K562 (cell line): ENCODE measurements at regions not wholly inside any gene's neighbourhood (a gene's known extent, or its start where the extent isn't known, plus 50 kb on each side); places are given as distances from the start of the nearest gene placed in this dataset.

Experiments used
- ATAC-seq: fragments of 200-7000 bp; cut with Tn5 transposase; 3 replicates; pipeline ENCODE4 v1.9.1; 2020; ENCODE audit warnings: moderate library complexity
- BruUV-seq: library from RNA; stranded (reverse); fragments of 400-500 nt; replicated peaks from 2 replicates; lab custom pipeline; 2021; lab: Mats Ljungman, UMichigan
- CTCF ChIA-PET: fragments of 300-600 bp; formaldehyde crosslinking; extraction: SDS; loops from one replicate; lab custom pipeline; 2021; ENCODE audit warnings: low intra/inter-chr PET ratio; lab: Yijun Ruan, JAX
- POLR2A ChIA-PET: fragments of 300-600, 350-650 bp; sonication (Branson Sonifier 250); formaldehyde crosslinking; extraction: SDS; loops from one replicate; lab custom pipeline; 2021; ENCODE audit warnings: antibody characterized with exemption, inconsistent platforms; lab: Yijun Ruan, JAX
- DNase-seq, 4 experiments: peaks; one replicate each; pipeline versions ENCODE4 v3.0.0 to v3.0.0-alpha.2; 2011 to 2018; ENCODE audit warnings: low spot score in 3 of 4, mixed read lengths in 3 of 4; ENCODE audit errors: extremely low read depth in 1 of 4
- FAIRE-seq: peaks from 2 replicates; lab custom pipeline; 2011; peaks lifted over from hg19 to GRCh38; lab: Jason Lieb, UNC
- H2AFZ ChIP-seq: 2 replicates; pipeline ENCODE4 v1.6.0; 2011; ENCODE audit warnings: low read depth, low read length, control low read depth, inconsistent platforms
- H3K27ac ChIP-seq: fragments of 200-600 bp; 3 replicates; pipeline ENCODE4 v1.8.0; 2011; ENCODE audit warnings: low read depth, mild to moderate bottlenecking, control low read depth, inconsistent platforms, low read length, moderate library complexity, mixed read lengths; ENCODE audit errors: extremely low read depth
- H3K27me3 ChIP-seq, 2 experiments: fragments of 300-600 bp in 1 of 2; 2 replicates in 1 of 2; 3 replicates in 1 of 2; pipeline versions ENCODE4 v1.6.0 to v1.8.0; 2011; ENCODE audit warnings: inconsistent platforms in 2 of 2, low read length in 2 of 2, mild to moderate bottlenecking in 1 of 2, mixed read lengths in 1 of 2, moderate library complexity in 1 of 2; ENCODE audit not compliant: control insufficient read depth in 2 of 2, insufficient read depth in 2 of 2
- H3K36me3 ChIP-seq: fragments of 300-600 bp; 3 replicates; pipeline ENCODE4 v1.8.0; 2011; ENCODE audit warnings: mild to moderate bottlenecking, low read length, inconsistent platforms; ENCODE audit not compliant: control insufficient read depth, insufficient read depth
- H3K4me1 ChIP-seq, 2 experiments: fragments of 200-600 bp in 1 of 2; replicated peaks in 1 of 2; 2 replicates in 1 of 2; 3 replicates in 1 of 2; pipeline versions ENCODE4 v1.5.1 to v1.8.0; 2011; ENCODE audit warnings: inconsistent platforms in 2 of 2, low read length in 2 of 2, mild to moderate bottlenecking in 1 of 2, mixed read lengths in 1 of 2, moderate library complexity in 1 of 2; ENCODE audit not compliant: control insufficient read depth in 2 of 2, insufficient read depth in 2 of 2
- H3K4me2 ChIP-seq: 2 replicates; pipeline ENCODE4 v1.6.1; 2011; ENCODE audit warnings: low read length, control low read depth, inconsistent platforms, mixed read lengths; ENCODE audit not compliant: insufficient read depth
- H3K4me3 ChIP-seq: fragments of 200-600 bp; sonication (generic), shearing (Covaris generic); 2 replicates; pipeline ENCODE4 v1.5.1; 2016; ENCODE audit warnings: control low read depth, inconsistent platforms
- H3K79me2 ChIP-seq: fragments of 200-600 bp; 3 replicates; pipeline ENCODE4 v1.8.0; 2011; ENCODE audit warnings: low read length, inconsistent platforms; ENCODE audit not compliant: control insufficient read depth, insufficient read depth
- H3K9ac ChIP-seq, 2 experiments: 2 replicates each; pipeline versions ENCODE4 v1.6.0 to v1.6.1; 2011; ENCODE audit warnings: low read depth in 2 of 2, low read length in 2 of 2, control low read depth in 1 of 2, inconsistent platforms in 1 of 2, mild to moderate bottlenecking in 1 of 2, mixed read lengths in 1 of 2; ENCODE audit not compliant: insufficient read depth in 1 of 2
- H3K9me1 ChIP-seq: one replicate; pipeline ENCODE4 v1.6.0; 2011; ENCODE audit warnings: inconsistent platforms, mild to moderate bottlenecking, low read length, moderate library complexity; ENCODE audit not compliant: control insufficient read depth, insufficient read depth
- H3K9me3 ChIP-seq: replicated peaks from 2 replicates; pipeline ENCODE4 v1.5.1; 2011; ENCODE audit warnings: low read depth, low read length, inconsistent platforms; ENCODE audit not compliant: control insufficient read depth, insufficient read depth
- H4K20me1 ChIP-seq: replicated peaks from 2 replicates; pipeline ENCODE4 v1.6.1; 2011; ENCODE audit warnings: low read length, inconsistent platforms, mixed read lengths; ENCODE audit not compliant: control insufficient read depth, insufficient read depth
- BCLAF1 ChIP-seq, 2 experiments: fragments of 450-650 bp in 1 of 2; IDR thresholded peaks; 2 replicates each; pipeline ENCODE4 v1.6.1; 2011 to 2017; ENCODE audit warnings: low read depth in 2 of 2, antibody characterized with exemption in 1 of 2, borderline replicate concordance in 1 of 2, low read length in 1 of 2, mild to moderate bottlenecking in 1 of 2, mixed read lengths in 1 of 2; ENCODE audit not compliant: control insufficient read depth in 1 of 2
- CREB1 ChIP-seq, 2 experiments: sonication (generic) in 1 of 2; formaldehyde crosslinking in 1 of 2; IDR thresholded peaks; 2 replicates each; pipeline versions ENCODE4 v1.6.1 to v1.8.0; 2012 to 2022; ENCODE audit warnings: inconsistent platforms in 1 of 2, mild to moderate bottlenecking in 1 of 2, missing genetic modification reagents in 1 of 2, moderate library complexity in 1 of 2
- KAT2B ChIP-seq: IDR thresholded peaks from one replicate; pipeline ENCODE4 v1.6.1; 2012; ENCODE audit warnings: low read depth, mild to moderate bottlenecking, control low read depth, inconsistent platforms, low read length, moderate library complexity
- NONO ChIP-seq, 2 experiments: fragments of 200-400 bp in 1 of 2; fragments of 450-650 bp in 1 of 2; formaldehyde crosslinking in 1 of 2; IDR thresholded peaks; 2 replicates each; pipeline ENCODE4 v1.6.1; 2017; ENCODE audit warnings: low read depth in 2 of 2, mild to moderate bottlenecking in 2 of 2, moderate library complexity in 2 of 2, low read length in 1 of 2
- WGBS: fragments of 100-300 bp; shearing (Covaris generic); methylation state at CpG from one replicate; pipeline ENCODE4 v1.1.6; 2016; ENCODE audit warnings: low coverage, mixed read lengths; ENCODE audit not compliant: insufficient coverage; ENCODE audit errors: missing lambda C conversion rate; 5-methylcytosine and 5-hydroxymethylcytosine counted together
- in situ Hi-C: fragments of 300-500 bp; cut with MboI; formaldehyde crosslinking; loops from 4 replicates; pipeline ENCODE4 v1.15.0; 2018; ENCODE audit warnings: inconsistent platforms, mixed read lengths
- intact Hi-C: fragments of 100-400 bp; cut with micrococcal nuclease; formaldehyde crosslinking; loops from 2 replicates; pipeline ENCODE4 v1.14.2; 2022
- TF ChIP-seq, protein P1 (sequence below): fragments of 450-650 bp; IDR thresholded peaks from 2 replicates; pipeline ENCODE4 v1.6.1; 2016; ENCODE audit warnings: low read depth
- TF ChIP-seq, protein P2 (sequence below): sonication (generic); formaldehyde crosslinking; IDR thresholded peaks from 2 replicates; pipeline ENCODE4 v1.8.1; 2022; ENCODE audit warnings: missing genetic modification reagents
- TF ChIP-seq, protein P3 (sequence below): fragments of 250-450 bp; sonication (Bioruptor Pico); IDR thresholded peaks from 2 replicates; pipeline ENCODE4 v1.8.0; 2022; ENCODE audit warnings: inconsistent platforms

- POLR2A ChIA-PET, result no interaction called here
- DNase-seq, result no peak
- no peaks in the 10 kb centered on the region for H3K9me3 ChIP-seq
- no peak for ATAC-seq
- H3K9ac ChIP-seq, result no peak overlapping the region
- H3K36me3 ChIP-seq, result no peaks in the 10 kb centered on the region
- no peak overlapping the region for H3K4me3 ChIP-seq
- no peak overlapping the region for H2AFZ ChIP-seq
- H3K79me2 ChIP-seq, result no peaks in the 10 kb centered on the region
- no peaks in the 10 kb centered on the region for H3K9me1 ChIP-seq
- intact Hi-C loops, result no loop called here
- H3K4me1 ChIP-seq, result no peaks in the 10 kb centered on the region
- no peak overlapping the region for H3K27ac ChIP-seq
- WGBS, result 0% methylated on average over 1 of the region's 1 CpG
- H3K27me3 ChIP-seq, result no peaks in the 10 kb centered on the region; a peak in 2 of 5 replicates
- H4K20me1 ChIP-seq, result no peaks in the 10 kb centered on the region
- in situ Hi-C loops, result no loop called here
- CTCF ChIA-PET, result no interaction called here
- FAIRE-seq, result no peak
- H3K4me2 ChIP-seq, result no peak overlapping the region
- no TSS peak for BruUV-seq
- TF ChIP-seq, protein P1, sequence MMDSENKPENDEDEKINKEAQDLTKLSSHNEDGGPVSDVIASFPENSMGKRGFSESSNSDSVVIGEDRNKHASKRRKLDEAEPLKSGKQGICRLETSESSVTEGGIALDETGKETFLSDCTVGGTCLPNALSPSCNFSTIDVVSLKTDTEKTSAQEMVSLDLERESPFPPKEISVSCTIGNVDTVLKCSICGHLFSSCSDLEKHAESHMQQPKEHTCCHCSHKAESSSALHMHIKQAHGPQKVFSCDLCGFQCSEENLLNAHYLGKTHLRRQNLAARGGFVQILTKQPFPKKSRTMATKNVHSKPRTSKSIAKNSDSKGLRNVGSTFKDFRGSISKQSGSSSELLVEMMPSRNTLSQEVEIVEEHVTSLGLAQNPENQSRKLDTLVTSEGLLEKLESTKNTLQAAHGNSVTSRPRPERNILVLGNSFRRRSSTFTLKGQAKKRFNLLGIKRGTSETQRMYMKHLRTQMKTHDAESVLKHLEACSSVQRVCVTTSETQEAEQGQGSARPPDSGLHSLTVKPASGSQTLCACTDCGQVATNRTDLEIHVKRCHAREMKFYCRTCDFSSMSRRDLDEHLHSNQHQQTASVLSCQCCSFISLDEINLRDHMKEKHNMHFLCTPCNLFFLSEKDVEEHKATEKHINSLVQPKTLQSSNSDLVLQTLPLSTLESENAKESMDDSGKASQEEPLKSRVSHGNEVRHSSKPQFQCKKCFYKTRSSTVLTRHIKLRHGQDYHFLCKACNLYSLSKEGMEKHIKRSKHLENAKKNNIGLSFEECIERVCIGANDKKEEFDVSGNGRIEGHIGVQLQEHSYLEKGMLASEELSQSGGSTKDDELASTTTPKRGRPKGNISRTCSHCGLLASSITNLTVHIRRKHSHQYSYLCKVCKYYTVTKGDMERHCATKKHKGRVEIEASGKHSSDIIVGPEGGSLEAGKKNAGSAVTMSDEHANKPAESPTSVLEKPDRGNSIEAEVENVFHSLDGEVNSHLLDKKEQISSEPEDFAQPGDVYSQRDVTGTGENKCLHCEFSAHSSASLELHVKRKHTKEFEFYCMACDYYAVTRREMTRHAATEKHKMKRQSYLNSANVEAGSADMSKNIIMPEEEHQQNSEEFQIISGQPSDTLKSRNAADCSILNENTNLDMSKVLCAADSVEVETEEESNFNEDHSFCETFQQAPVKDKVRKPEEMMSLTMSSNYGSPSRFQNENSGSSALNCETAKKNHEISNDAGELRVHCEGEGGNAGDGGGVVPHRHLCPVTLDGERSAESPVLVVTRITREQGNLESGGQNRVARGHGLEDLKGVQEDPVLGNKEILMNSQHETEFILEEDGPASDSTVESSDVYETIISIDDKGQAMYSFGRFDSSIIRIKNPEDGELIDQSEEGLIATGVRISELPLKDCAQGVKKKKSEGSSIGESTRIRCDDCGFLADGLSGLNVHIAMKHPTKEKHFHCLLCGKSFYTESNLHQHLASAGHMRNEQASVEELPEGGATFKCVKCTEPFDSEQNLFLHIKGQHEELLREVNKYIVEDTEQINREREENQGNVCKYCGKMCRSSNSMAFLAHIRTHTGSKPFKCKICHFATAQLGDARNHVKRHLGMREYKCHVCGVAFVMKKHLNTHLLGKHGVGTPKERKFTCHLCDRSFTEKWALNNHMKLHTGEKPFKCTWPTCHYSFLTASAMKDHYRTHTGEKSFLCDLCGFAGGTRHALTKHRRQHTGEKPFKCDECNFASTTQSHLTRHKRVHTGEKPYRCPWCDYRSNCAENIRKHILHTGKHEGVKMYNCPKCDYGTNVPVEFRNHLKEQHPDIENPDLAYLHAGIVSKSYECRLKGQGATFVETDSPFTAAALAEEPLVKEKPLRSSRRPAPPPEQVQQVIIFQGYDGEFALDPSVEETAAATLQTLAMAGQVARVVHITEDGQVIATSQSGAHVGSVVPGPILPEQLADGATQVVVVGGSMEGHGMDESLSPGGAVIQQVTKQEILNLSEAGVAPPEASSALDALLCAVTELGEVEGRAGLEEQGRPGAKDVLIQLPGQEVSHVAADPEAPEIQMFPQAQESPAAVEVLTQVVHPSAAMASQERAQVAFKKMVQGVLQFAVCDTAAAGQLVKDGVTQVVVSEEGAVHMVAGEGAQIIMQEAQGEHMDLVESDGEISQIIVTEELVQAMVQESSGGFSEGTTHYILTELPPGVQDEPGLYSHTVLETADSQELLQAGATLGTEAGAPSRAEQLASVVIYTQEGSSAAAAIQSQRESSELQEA, result no peak
- no peak for TF ChIP-seq CREB1 (IDR thresholded peaks at IDR 0.05)
- TF ChIP-seq CREB1 (CRISPR knock-in tag; IDR thresholded peaks at IDR 0.05), result no peak
- no peak for TF ChIP-seq NONO (IDR thresholded peaks at IDR 0.05; ENCODE audit: low read depth in 2 of 2, low read length in 1 of 2)
- TF ChIP-seq KAT2B, result no peak
- no peak for TF ChIP-seq BCLAF1 (IDR thresholded peaks at IDR 0.05; ENCODE audit: borderline replicate concordance in 1 of 2, control insufficient read depth in 1 of 2, low read depth in 2 of 2, low read length in 1 of 2)
- TF ChIP-seq, protein P2, sequence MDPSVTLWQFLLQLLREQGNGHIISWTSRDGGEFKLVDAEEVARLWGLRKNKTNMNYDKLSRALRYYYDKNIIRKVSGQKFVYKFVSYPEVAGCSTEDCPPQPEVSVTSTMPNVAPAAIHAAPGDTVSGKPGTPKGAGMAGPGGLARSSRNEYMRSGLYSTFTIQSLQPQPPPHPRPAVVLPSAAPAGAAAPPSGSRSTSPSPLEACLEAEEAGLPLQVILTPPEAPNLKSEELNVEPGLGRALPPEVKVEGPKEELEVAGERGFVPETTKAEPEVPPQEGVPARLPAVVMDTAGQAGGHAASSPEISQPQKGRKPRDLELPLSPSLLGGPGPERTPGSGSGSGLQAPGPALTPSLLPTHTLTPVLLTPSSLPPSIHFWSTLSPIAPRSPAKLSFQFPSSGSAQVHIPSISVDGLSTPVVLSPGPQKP (CRISPR knock-in tag), result no peak
- TF ChIP-seq, protein P3, sequence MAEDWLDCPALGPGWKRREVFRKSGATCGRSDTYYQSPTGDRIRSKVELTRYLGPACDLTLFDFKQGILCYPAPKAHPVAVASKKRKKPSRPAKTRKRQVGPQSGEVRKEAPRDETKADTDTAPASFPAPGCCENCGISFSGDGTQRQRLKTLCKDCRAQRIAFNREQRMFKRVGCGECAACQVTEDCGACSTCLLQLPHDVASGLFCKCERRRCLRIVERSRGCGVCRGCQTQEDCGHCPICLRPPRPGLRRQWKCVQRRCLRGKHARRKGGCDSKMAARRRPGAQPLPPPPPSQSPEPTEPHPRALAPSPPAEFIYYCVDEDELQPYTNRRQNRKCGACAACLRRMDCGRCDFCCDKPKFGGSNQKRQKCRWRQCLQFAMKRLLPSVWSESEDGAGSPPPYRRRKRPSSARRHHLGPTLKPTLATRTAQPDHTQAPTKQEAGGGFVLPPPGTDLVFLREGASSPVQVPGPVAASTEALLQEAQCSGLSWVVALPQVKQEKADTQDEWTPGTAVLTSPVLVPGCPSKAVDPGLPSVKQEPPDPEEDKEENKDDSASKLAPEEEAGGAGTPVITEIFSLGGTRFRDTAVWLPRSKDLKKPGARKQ (CRISPR knock-in tag), result no peak
Observed at GRCh38 chr5:75965292-75965691, 117.9 kb upstream of the SV2C start.
